ENCODE measurements at regions not wholly inside any gene's neighbourhood (a gene's known extent, or its start where the extent isn't known, plus 50 kb on each side); places are given as distances from the start of the nearest gene placed in this dataset.

- H3K36me3 ChIP-seq (ENCODE audit: insufficient read depth, low read length) = no peaks in the 10 kb centered on the region
- no peak overlapping the region for H3K9ac ChIP-seq (ENCODE audit: low read length)
- no peaks in the 10 kb centered on the region for H3K9me2 ChIP-seq (ENCODE audit: insufficient read depth, low read length)
- H3K79me2 ChIP-seq (replicated peaks; ENCODE audit: insufficient read depth, low read length) = no peaks in the 10 kb centered on the region
- no peaks in the 10 kb centered on the region for H4K20me1 ChIP-seq (ENCODE audit: insufficient read depth)
- H3K9me3 ChIP-seq (ENCODE audit: low read length) = no peaks in the 10 kb centered on the region
- H3K27me3 ChIP-seq (ENCODE audit: insufficient read depth, low read depth, low read length) = no peaks in the 10 kb centered on the region
- TF ChIP-seq TAF1 (IDR thresholded peaks at IDR 0.05; ENCODE audit: low read depth) (no peak), REST (IDR thresholded peaks at IDR 0.05; ENCODE audit: borderline replicate concordance) (no peak), CTCF (IDR thresholded peaks at IDR 0.05; ENCODE audit: poor library complexity, severe bottlenecking) (no peak), POLR2AphosphoS5 (IDR thresholded peaks at IDR 0.05) (no peak), EZH2 (IDR thresholded peaks at IDR 0.05; ENCODE audit: borderline replicate concordance, insufficient read depth, low read length, poor library complexity, severe bottlenecking) (no peak), MXI1 (conservative IDR thresholded peaks at IDR 0.05; ENCODE audit: poor library complexity, severe bottlenecking) (no peak), RAD21 (conservative IDR thresholded peaks at IDR 0.05) (no peak), SMC3 (conservative IDR thresholded peaks at IDR 0.05; ENCODE audit: poor library complexity) (no peak), EP300 (conservative IDR thresholded peaks at IDR 0.05; ENCODE audit: poor library complexity, severe bottlenecking) (no peak)
- no peak overlapping the region for H3K4me2 ChIP-seq (ENCODE audit: low read length)
- no peak overlapping the region for H3K4me3 ChIP-seq (ENCODE audit: low read length)
- no peaks in the 10 kb centered on the region for H3F3A ChIP-seq (ENCODE audit: insufficient read depth, low read length, poor library complexity, severe bottlenecking)
- no peak overlapping the region for H2AFZ ChIP-seq (ENCODE audit: low read depth, low read length)
- no peak overlapping the region for H3K27ac ChIP-seq (ENCODE audit: low read length)
These were observed 130.2 kb downstream of the VAPA start for GRCh38 chr18:10044054-10044453.

- Histone ChIP-seq H3K36me3 (ENCODE audit: insufficient read depth, low read length) (no peaks in the 10 kb centered on the region), H3K4me2 (ENCODE audit: low read length) (no peak overlapping the region), H3K9ac (ENCODE audit: low read length) (no peak overlapping the region), H2AFZ (ENCODE audit: low read depth, low read length) (no peak overlapping the region), H3F3A (ENCODE audit: insufficient read depth, low read length, poor library complexity, severe bottlenecking) (no peaks in the 10 kb centered on the region), H3K4me3 (ENCODE audit: low read length) (no peak overlapping the region), H3K27ac (ENCODE audit: low read length) (no peak overlapping the region), H3K9me3 (ENCODE audit: low read length) (no peaks in the 10 kb centered on the region), H3K9me2 (ENCODE audit: insufficient read depth, low read length) (no peaks in the 10 kb centered on the region), H4K20me1 (ENCODE audit: insufficient read depth) (no peaks in the 10 kb centered on the region), H3K27me3 (ENCODE audit: insufficient read depth, low read depth, low read length) (no peaks in the 10 kb centered on the region), H3K79me2 (replicated peaks; ENCODE audit: insufficient read depth, low read length) (no peaks in the 10 kb centered on the region)
- no peak for TF ChIP-seq EZH2 (IDR thresholded peaks at IDR 0.05; ENCODE audit: borderline replicate concordance, insufficient read depth, low read length, poor library complexity, severe bottlenecking)
- TF ChIP-seq RAD21 (conservative IDR thresholded peaks at IDR 0.05) = no peak
- no peak for TF ChIP-seq CTCF (IDR thresholded peaks at IDR 0.05; ENCODE audit: poor library complexity, severe bottlenecking)
- no peak for TF ChIP-seq REST (IDR thresholded peaks at IDR 0.05; ENCODE audit: borderline replicate concordance)
- no peak for TF ChIP-seq SMC3 (conservative IDR thresholded peaks at IDR 0.05; ENCODE audit: poor library complexity)
- TF ChIP-seq MXI1 (conservative IDR thresholded peaks at IDR 0.05; ENCODE audit: poor library complexity, severe bottlenecking) = no peak
- TF ChIP-seq POLR2AphosphoS5 (IDR thresholded peaks at IDR 0.05) = no peak
- TF ChIP-seq EP300 (conservative IDR thresholded peaks at IDR 0.05; ENCODE audit: poor library complexity, severe bottlenecking) = no peak
- no peak for TF ChIP-seq TAF1 (IDR thresholded peaks at IDR 0.05; ENCODE audit: low read depth)
These were observed 131.6 kb downstream of the VAPA start for GRCh38 chr18:10045296-10045891.
